ENCODE measurements at regions not wholly inside any gene's neighbourhood (a gene's known extent, or its start where the extent isn't known, plus 50 kb on each side); places are given as distances from the start of the nearest gene placed in this dataset.

DNA sequence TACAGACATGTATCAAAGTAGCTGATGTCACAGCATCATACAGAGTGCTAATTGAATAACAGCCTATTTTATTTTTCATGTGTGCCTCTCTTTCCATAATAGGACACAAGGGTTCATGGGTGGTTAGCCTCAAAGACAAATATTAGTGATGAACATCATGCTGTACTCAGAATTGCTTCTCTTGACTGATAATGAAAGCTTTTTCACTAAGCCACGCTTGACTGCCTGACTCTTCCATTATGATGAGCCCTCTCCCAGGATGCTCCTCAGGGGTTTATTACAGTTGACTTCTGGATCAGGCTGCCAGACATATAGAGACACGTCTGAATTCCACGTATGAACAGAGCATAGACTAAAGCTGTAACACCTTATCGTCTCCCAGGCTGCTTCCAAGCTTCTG is 2757.5 kb downstream of the PCDH7 start:
- Histone ChIP-seq H2AFZ (ENCODE audit: low read length) (no peak overlapping the region), H4K8ac (replicated peaks; ENCODE audit: insufficient read length, low read depth, low read length) (no peak overlapping the region), H4K5ac (ENCODE audit: insufficient read length, low read depth, low read length) (no peak overlapping the region), H3K9ac (ENCODE audit: extremely low read depth, insufficient read length, low read length) (no peak overlapping the region), H2BK120ac (ENCODE audit: low read depth, low read length, poor library complexity, severe bottlenecking) (no peak overlapping the region), H2BK20ac (ENCODE audit: low read depth, low read length, poor library complexity, severe bottlenecking) (no peak overlapping the region), H3K27me3 (ENCODE audit: insufficient read depth, low read length) (no peaks in the 10 kb centered on the region), H3K79me1 (ENCODE audit: insufficient read depth, low read depth, low read length, poor library complexity, severe bottlenecking) (no peaks in the 10 kb centered on the region), H3K27ac (ENCODE audit: insufficient read length, low read depth, low read length) (no peak overlapping the region), H4K91ac (ENCODE audit: insufficient read length, low read depth, low read length) (no peak overlapping the region), H3K4me2 (ENCODE audit: insufficient read depth, insufficient read length, low read length) (no peak overlapping the region), H3K23me2 (ENCODE audit: insufficient read length, low read depth, low read length, poor library complexity, severe bottlenecking) (no peaks in the 10 kb centered on the region), H2BK5ac (ENCODE audit: insufficient read length, low read length) (no peak overlapping the region), H3K79me2 (ENCODE audit: insufficient read depth, low read length) (no peaks in the 10 kb centered on the region), H2BK12ac (ENCODE audit: insufficient read length, low read depth, low read length) (no peak overlapping the region), H2BK15ac (ENCODE audit: low read depth, low read length) (no peak overlapping the region), H4K20me1 (ENCODE audit: control insufficient read depth, insufficient read depth, insufficient read length) (no peaks in the 10 kb centered on the region), H3K56ac (ENCODE audit: insufficient read length, low read depth, low read length) (no peak overlapping the region), H3T11ph (ENCODE audit: low read length) (no peak overlapping the region), H3K4ac (ENCODE audit: low read depth, low read length) (no peak overlapping the region), H3K23ac (ENCODE audit: insufficient read length, low read depth, low read length) (no peak overlapping the region), H3K14ac (ENCODE audit: insufficient read depth, low read length) (no peak overlapping the region), H3K18ac (ENCODE audit: insufficient read length, low read depth, low read length) (no peak overlapping the region), H3K4me1 (ENCODE audit: insufficient read depth, low read length) (no peaks in the 10 kb centered on the region), H2AK5ac (ENCODE audit: insufficient read length, low read length) (no peak overlapping the region), H3K9me3 (ENCODE audit: control insufficient read depth, low read depth, low read length) (no peaks in the 10 kb centered on the region)
- H3K4me1 Mint-ChIP-seq, result no peaks in the 10 kb centered on the region
- no peak overlapping the region for H3K4me3 Mint-ChIP-seq
- WGBS (ENCODE audit: extremely low coverage, insufficient read length, low lambda C conversion rate), result no CpG with 5 or more reads among the region's 4 CpGs
- no peak overlapping the region for H3K27ac Mint-ChIP-seq
- H3K27me3 Mint-ChIP-seq (ENCODE audit: low read depth), result no peaks in the 10 kb centered on the region
- TF ChIP-seq, protein P1, sequence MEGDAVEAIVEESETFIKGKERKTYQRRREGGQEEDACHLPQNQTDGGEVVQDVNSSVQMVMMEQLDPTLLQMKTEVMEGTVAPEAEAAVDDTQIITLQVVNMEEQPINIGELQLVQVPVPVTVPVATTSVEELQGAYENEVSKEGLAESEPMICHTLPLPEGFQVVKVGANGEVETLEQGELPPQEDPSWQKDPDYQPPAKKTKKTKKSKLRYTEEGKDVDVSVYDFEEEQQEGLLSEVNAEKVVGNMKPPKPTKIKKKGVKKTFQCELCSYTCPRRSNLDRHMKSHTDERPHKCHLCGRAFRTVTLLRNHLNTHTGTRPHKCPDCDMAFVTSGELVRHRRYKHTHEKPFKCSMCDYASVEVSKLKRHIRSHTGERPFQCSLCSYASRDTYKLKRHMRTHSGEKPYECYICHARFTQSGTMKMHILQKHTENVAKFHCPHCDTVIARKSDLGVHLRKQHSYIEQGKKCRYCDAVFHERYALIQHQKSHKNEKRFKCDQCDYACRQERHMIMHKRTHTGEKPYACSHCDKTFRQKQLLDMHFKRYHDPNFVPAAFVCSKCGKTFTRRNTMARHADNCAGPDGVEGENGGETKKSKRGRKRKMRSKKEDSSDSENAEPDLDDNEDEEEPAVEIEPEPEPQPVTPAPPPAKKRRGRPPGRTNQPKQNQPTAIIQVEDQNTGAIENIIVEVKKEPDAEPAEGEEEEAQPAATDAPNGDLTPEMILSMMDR (conservative IDR thresholded peaks at IDR 0.05), result no peak
- H3K9me3 Mint-ChIP-seq, result peaks cover 0 to 3% of the 10 kb centered on the region in 2 experiments; a peak in 1 of 5 replicates
- DNase-seq, result no peak
- H3K36me3 Mint-ChIP-seq (ENCODE audit: insufficient read depth in 1 of 3, low read depth in 3 of 3), result no peaks in the 10 kb centered on the region; a peak in 1 of 7 replicates

All from H9 (cell line).